Renal pelvis (tissue), 1 donor: ENCODE measurements at regions not wholly inside any gene's neighbourhood (a gene's known extent, or its start where the extent isn't known, plus 50 kb on each side); places are given as distances from the start of the nearest gene placed in this dataset.

Experiments used
- DNase-seq: peaks from one replicate; pipeline ENCODE4 v3.0.0-alpha.2; 2013

- DNase-seq = no peak
These were observed 62.6 kb upstream of the PRR20G start for GRCh38 chr3:127350172-127351050.

- DNase-seq = no peak
These were observed 61.8 kb upstream of the PRR20G start for GRCh38 chr3:127349501-127350171.

- no peak for DNase-seq
These were observed 54.9 kb upstream of the PRR20G start for GRCh38 chr3:127342735-127343134.

- no peak for DNase-seq
These were observed 52.3 kb upstream of the PRR20G start for GRCh38 chr3:127339928-127340861.

GRCh38 chr3:127339016-127339415 lies 51.2 kb upstream of the PRR20G start:
- DNase-seq = no peak

GRCh38 chr3:127337911-127338531 lies 50.2 kb upstream of the PRR20G start:
- DNase-seq = no peak
